ENCODE measurements at regions not wholly inside any gene's neighbourhood (a gene's known extent, or its start where the extent isn't known, plus 50 kb on each side); places are given as distances from the start of the nearest gene placed in this dataset.

- Histone ChIP-seq H2AFZ (ENCODE audit: low read length) (no peak overlapping the region), H3K27ac (ENCODE audit: low read depth, low read length, poor library complexity, severe bottlenecking) (no peak overlapping the region), H4K20me1 (ENCODE audit: insufficient read depth, low read length) (no peaks in the 10 kb centered on the region), H3K9me3 (ENCODE audit: low read length) (no peaks in the 10 kb centered on the region), H3K36me3 (ENCODE audit: insufficient read depth, low read length) (no peaks in the 10 kb centered on the region), H3K4me2 (ENCODE audit: low read length) (no peak overlapping the region), H3K9me2 (ENCODE audit: insufficient read depth, low read length) (no peaks in the 10 kb centered on the region), H3K4me3 (ENCODE audit: low read depth, low read length, poor library complexity, severe bottlenecking) (no peak overlapping the region), H3K79me2 (ENCODE audit: insufficient read depth, low read depth, low read length) (no peaks in the 10 kb centered on the region), H3K4me1 (ENCODE audit: insufficient read depth, low read length, poor library complexity, severe bottlenecking) (no peaks in the 10 kb centered on the region)
- intact Hi-C loops (cut with micrococcal nuclease; ENCODE audit: unreplicated experiment), result no loop called here
- POLR2A ChIA-PET, result no interaction called here
- no TSS peak for BruUV-seq (replicated peaks)
- no peak for DNase-seq (ENCODE audit: low spot score)
- TF ChIP-seq CTCF (conservative IDR thresholded peaks at IDR 0.05; ENCODE audit: low read length) (no peak), EZH2phosphoT487 (IDR thresholded peaks at IDR 0.05; ENCODE audit: borderline replicate concordance, low read depth, low read length) (no peak)
- CTCF ChIA-PET (ENCODE audit: unreplicated experiment), result no interaction called here
Measured at GRCh38 chr1:25130895-25131294, 101.4 kb downstream of the SYF2 start.

GRCh38 chr1:25129380-25129779 lies 102.9 kb downstream of the SYF2 start:
- DNase-seq (ENCODE audit: low spot score), result no peak
- Histone ChIP-seq H3K9me3 (ENCODE audit: low read length) (no peaks in the 10 kb centered on the region), H2AFZ (ENCODE audit: low read length) (no peak overlapping the region), H3K4me1 (ENCODE audit: insufficient read depth, low read length, poor library complexity, severe bottlenecking) (no peaks in the 10 kb centered on the region), H3K79me2 (ENCODE audit: insufficient read depth, low read depth, low read length) (no peaks in the 10 kb centered on the region), H3K9me2 (ENCODE audit: insufficient read depth, low read length) (no peaks in the 10 kb centered on the region), H3K4me3 (ENCODE audit: low read depth, low read length, poor library complexity, severe bottlenecking) (no peak overlapping the region), H3K27ac (ENCODE audit: low read depth, low read length, poor library complexity, severe bottlenecking) (no peak overlapping the region), H4K20me1 (ENCODE audit: insufficient read depth, low read length) (no peaks in the 10 kb centered on the region), H3K4me2 (ENCODE audit: low read length) (no peak overlapping the region), H3K36me3 (ENCODE audit: insufficient read depth, low read length) (no peaks in the 10 kb centered on the region)
- ChIA-PET POLR2A (no interaction called here), CTCF (ENCODE audit: unreplicated experiment) (no interaction called here)
- TF ChIP-seq EZH2phosphoT487 (IDR thresholded peaks at IDR 0.05; ENCODE audit: borderline replicate concordance, low read depth, low read length) (no peak), CTCF (conservative IDR thresholded peaks at IDR 0.05; ENCODE audit: low read length) (peak; percentile 39)
- BruUV-seq (replicated peaks), result no TSS peak
- intact Hi-C loops (cut with micrococcal nuclease; ENCODE audit: unreplicated experiment), result no loop called here

GRCh38 chr1:25128121-25128621 lies 104.1 kb downstream of the SYF2 start:
- H3K4me2 ChIP-seq (ENCODE audit: low read length), result no peak overlapping the region

More at GRCh38 chr1:25128121-25128621, 104.1 kb downstream of the SYF2 start:
- Histone ChIP-seq H3K4me3 (ENCODE audit: low read depth, low read length, poor library complexity, severe bottlenecking) (no peak overlapping the region), H4K20me1 (ENCODE audit: insufficient read depth, low read length) (no peaks in the 10 kb centered on the region), H3K9me3 (ENCODE audit: low read length) (no peaks in the 10 kb centered on the region), H3K9me2 (ENCODE audit: insufficient read depth, low read length) (no peaks in the 10 kb centered on the region), H3K79me2 (ENCODE audit: insufficient read depth, low read depth, low read length) (no peaks in the 10 kb centered on the region), H3K36me3 (ENCODE audit: insufficient read depth, low read length) (no peaks in the 10 kb centered on the region), H3K4me1 (ENCODE audit: insufficient read depth, low read length, poor library complexity, severe bottlenecking) (no peaks in the 10 kb centered on the region), H2AFZ (ENCODE audit: low read length) (no peak overlapping the region), H3K27ac (ENCODE audit: low read depth, low read length, poor library complexity, severe bottlenecking) (no peak overlapping the region)
- no TSS peak for BruUV-seq (replicated peaks)
- POLR2A ChIA-PET, result no interaction called here
- intact Hi-C loops (cut with micrococcal nuclease; ENCODE audit: unreplicated experiment), result no loop called here
- no peak for TF ChIP-seq CTCF (conservative IDR thresholded peaks at IDR 0.05; ENCODE audit: low read length)
- no peak for TF ChIP-seq EZH2phosphoT487 (IDR thresholded peaks at IDR 0.05; ENCODE audit: borderline replicate concordance, low read depth, low read length)
- DNase-seq (ENCODE audit: low spot score), result no peak
- CTCF ChIA-PET (ENCODE audit: unreplicated experiment), result no interaction called here
